Esophagus (tissue), 2 donors: ENCODE measurements at regions not wholly inside any gene's neighbourhood (a gene's known extent, or its start where the extent isn't known, plus 50 kb on each side); places are given as distances from the start of the nearest gene placed in this dataset.

Experiments used
- H3K27ac ChIP-seq, 2 donors: one replicate each; pipeline ENCODE4 v1.5.1; 2013; ENCODE audit warnings: low read depth in 2 of 2, mild to moderate bottlenecking in 2 of 2, inconsistent platforms in 1 of 2, low read length in 1 of 2, moderate library complexity in 1 of 2
- H3K27me3 ChIP-seq, 2 donors: one replicate each; pipeline ENCODE4 v1.6.1; 2013; ENCODE audit warnings: low read length in 2 of 2, control low read depth in 1 of 2, mild to moderate bottlenecking in 1 of 2; ENCODE audit not compliant: insufficient read depth in 2 of 2, control insufficient read depth in 1 of 2
- H3K36me3 ChIP-seq, 2 donors: one replicate each; pipeline ENCODE4 v1.6.1; 2013; ENCODE audit warnings: low read length in 1 of 2; ENCODE audit not compliant: control insufficient read depth in 2 of 2, insufficient read depth in 2 of 2
- H3K4me1 ChIP-seq, 2 donors: one replicate each; pipeline ENCODE4 v1.6.1; 2013; ENCODE audit warnings: low read length in 1 of 2; ENCODE audit not compliant: control insufficient read depth in 2 of 2, insufficient read depth in 2 of 2
- H3K4me3 ChIP-seq, 2 donors: one replicate each; pipeline ENCODE4 v1.5.1; 2013; ENCODE audit warnings: low read length in 2 of 2, mild to moderate bottlenecking in 2 of 2, low read depth in 1 of 2, moderate library complexity in 1 of 2
- H3K9me3 ChIP-seq, 2 donors: one replicate each; pipeline ENCODE4 v1.6.1; 2013; ENCODE audit warnings: mild to moderate bottlenecking in 2 of 2, low read depth in 1 of 2, low read length in 1 of 2, moderate library complexity in 1 of 2; ENCODE audit not compliant: control insufficient read depth in 2 of 2, insufficient read depth in 1 of 2
- WGBS, 2 donors: extraction: QIAGEN DNeasy Blood & Tissue Kit; methylation state at CpG; one replicate each; pipeline ENCODE4 v1.1.7; 2013; 5-methylcytosine and 5-hydroxymethylcytosine counted together
- donor health status: healthy with polysubstance abuse.
- donor health status: Bipolar disorder and iron deficiency.

DNA sequence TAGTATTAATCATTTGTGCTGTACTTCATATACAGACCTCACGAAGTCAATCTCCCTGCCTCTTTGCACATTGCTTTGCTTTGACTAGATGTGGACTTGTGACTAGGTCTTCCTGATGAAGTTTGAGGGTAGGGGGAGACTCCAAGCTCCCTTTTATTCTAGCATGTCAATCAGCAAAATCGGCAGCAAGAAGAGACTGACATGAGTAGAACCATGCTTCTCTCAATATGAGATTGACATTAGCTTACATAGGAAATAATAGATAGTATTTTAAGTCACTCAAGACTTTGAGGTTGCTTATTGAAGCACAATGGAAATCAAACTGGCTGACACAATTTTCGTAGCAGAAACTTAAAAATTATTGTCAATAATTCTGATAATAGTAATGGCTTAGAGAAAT, 866.4 kb upstream of the ADAMTS5 start:
- H3K36me3 ChIP-seq = no peaks in the 10 kb centered on the region

DNA sequence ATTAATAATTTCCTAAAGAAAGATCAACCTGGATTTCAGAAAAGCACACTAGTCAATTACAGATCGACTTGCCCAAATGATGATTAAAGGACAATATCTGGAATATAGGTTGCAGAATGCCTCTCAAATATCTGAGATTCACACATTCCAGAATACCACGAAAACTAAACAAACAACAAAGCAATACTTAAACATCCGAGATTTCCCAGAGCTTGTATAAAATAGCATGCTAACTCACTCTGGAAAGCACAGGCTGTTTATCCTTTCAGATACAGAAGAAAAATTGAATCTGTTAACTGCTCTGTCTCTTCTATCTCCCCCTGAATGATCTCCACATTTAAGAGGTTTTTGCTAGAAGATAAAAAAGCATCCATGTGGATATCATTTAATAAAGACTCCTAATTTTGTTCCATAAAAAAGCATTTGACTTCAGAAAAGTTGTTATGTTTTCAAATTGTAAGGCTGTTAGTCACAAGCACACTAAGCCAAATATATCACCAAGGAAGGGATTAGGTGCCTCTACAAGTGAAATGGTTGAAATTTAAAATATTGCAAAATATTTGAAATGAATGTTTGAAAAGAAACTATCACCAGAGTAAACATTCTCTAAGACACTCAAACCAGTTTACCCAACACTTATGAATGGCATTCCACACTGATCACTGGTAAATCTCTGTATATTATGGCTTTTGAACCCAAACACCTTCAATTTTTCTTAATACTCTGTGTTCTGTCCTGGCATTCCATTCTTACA, 865.1 kb upstream of the ADAMTS5 start:
- no peak overlapping the region for H3K27ac ChIP-seq
- WGBS, 2 donors = 45 to 46% methylated on average over 3 of the region's 3 CpGs

More for the DNA sequence above, 866.4 kb upstream of the ADAMTS5 start:
- H3K4me1 ChIP-seq = no peaks in the 10 kb centered on the region
- no peaks in the 10 kb centered on the region for H3K9me3 ChIP-seq
- H3K27ac ChIP-seq = no peak overlapping the region
- WGBS, 2 donors = 59 to 64% methylated on average over 3 of the region's 3 CpGs
- H3K4me3 ChIP-seq = no peak overlapping the region
- H3K27me3 ChIP-seq = no peaks in the 10 kb centered on the region

GRCh38 chr21:27831177-27831576, 864.3 kb upstream of the ADAMTS5 start:
- 25 to 28% methylated on average over 1 of the region's 1 CpG for WGBS, 2 donors

More for the DNA sequence above, 865.1 kb upstream of the ADAMTS5 start:
- no peaks in the 10 kb centered on the region for H3K9me3 ChIP-seq
- H3K36me3 ChIP-seq = no peaks in the 10 kb centered on the region
- H3K4me3 ChIP-seq = no peak overlapping the region
- H3K4me1 ChIP-seq = no peaks in the 10 kb centered on the region
- H3K27me3 ChIP-seq = no peaks in the 10 kb centered on the region

DNA sequence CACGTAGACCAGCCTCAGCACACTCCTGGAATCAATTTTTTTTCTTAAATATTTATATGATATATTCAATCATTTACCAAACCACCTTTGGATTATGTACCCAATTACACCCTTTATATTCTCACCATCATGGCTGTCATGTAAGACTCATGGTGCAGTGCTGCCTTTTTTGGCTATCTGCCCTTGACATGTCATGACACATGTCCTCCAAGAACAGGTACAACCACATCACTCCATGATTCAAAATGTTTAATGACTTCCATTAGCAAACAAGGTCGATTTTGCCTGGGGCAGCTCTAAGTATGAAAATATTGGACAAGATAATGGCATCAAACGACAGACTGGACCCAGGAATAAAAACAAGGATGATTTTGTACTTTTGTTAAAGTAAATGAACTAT, 861.1 kb upstream of the ADAMTS5 start:
- H3K36me3 ChIP-seq = no peaks in the 10 kb centered on the region
- H3K4me3 ChIP-seq = no peak overlapping the region
- no peaks in the 10 kb centered on the region for H3K27me3 ChIP-seq
- no peaks in the 10 kb centered on the region for H3K9me3 ChIP-seq
- no peak overlapping the region for H3K27ac ChIP-seq
- 51 to 57% methylated on average over 3 of the region's 3 CpGs for WGBS, 2 donors
- H3K4me1 ChIP-seq = no peaks in the 10 kb centered on the region

More at GRCh38 chr21:27831177-27831576, 864.3 kb upstream of the ADAMTS5 start:
- H3K27ac ChIP-seq = no peak overlapping the region
- no peaks in the 10 kb centered on the region for H3K4me1 ChIP-seq
- H3K27me3 ChIP-seq = no peaks in the 10 kb centered on the region
- H3K36me3 ChIP-seq = no peaks in the 10 kb centered on the region
- H3K9me3 ChIP-seq = no peaks in the 10 kb centered on the region
- no peak overlapping the region for H3K4me3 ChIP-seq

- no peaks in the 10 kb centered on the region for H3K9me3 ChIP-seq
- WGBS, 2 donors = 80 to 86% methylated on average over 5 of the region's 5 CpGs
- H3K36me3 ChIP-seq = no peaks in the 10 kb centered on the region
- H3K4me1 ChIP-seq = no peaks in the 10 kb centered on the region
- no peak overlapping the region for H3K27ac ChIP-seq
- H3K4me3 ChIP-seq = no peak overlapping the region
- no peaks in the 10 kb centered on the region for H3K27me3 ChIP-seq
Measured at GRCh38 chr21:27825035-27825434, 858.1 kb upstream of the ADAMTS5 start.

GRCh38 chr21:27823652-27824201, 856.8 kb upstream of the ADAMTS5 start:
- Histone ChIP-seq H3K9me3 (no peaks in the 10 kb centered on the region), H3K4me1 (no peaks in the 10 kb centered on the region), H3K27ac (no peak overlapping the region), H3K36me3 (no peaks in the 10 kb centered on the region), H3K4me3 (no peak overlapping the region), H3K27me3 (no peaks in the 10 kb centered on the region)
- 74 to 78% methylated on average over 8 of the region's 8 CpGs for WGBS, 2 donors

DNA sequence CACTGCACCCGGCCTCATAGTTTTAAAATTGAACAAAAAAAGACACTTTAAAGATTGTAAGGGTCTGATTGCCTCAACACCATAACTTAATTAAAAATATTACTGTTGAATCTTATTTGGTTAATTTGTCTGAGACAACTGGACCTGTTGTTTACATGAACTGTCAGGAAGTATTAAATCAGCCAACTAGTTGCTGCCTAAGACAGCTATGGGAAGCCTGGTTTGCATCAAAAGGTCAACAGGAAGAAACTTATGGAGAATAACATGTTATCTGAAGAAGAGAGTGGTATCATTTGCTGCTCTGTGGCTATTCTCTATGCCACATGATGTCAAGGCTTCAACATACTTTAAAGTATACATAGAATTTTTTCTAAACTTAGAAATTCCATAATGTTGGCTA, 853.5 kb upstream of the ADAMTS5 start:
- H3K4me3 ChIP-seq = no peak overlapping the region
- H3K9me3 ChIP-seq = no peaks in the 10 kb centered on the region
- 64 to 73% methylated on average over 1 of the region's 1 CpG for WGBS, 2 donors
- H3K4me1 ChIP-seq = no peaks in the 10 kb centered on the region
- H3K27me3 ChIP-seq = no peaks in the 10 kb centered on the region
- H3K36me3 ChIP-seq = no peaks in the 10 kb centered on the region
- H3K27ac ChIP-seq = no peak overlapping the region

- 41 to 57% methylated on average over 3 of the region's 3 CpGs for WGBS, 2 donors
- no peak overlapping the region for H3K27ac ChIP-seq
Measured at GRCh38 chr21:27819299-27819698, 852.4 kb upstream of the ADAMTS5 start.

DNA sequence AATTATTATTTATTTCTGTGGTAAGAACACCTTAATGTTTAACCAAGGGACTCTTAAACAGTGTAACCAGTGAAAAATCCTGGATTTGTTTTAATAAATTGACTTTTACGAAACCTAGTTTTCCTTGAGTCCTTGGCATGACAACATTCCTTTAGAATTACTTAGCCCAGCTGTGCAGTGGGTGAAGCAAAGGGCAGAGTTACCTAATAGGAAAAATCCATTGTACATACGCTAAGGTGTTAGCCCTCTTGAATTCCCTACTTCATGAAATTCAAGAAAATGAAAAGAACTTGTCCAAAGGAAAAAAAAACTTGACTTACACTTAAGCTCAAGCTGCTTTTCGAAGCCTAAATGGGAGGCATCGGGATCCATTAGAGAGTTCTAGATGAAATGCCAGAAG, 852.0 kb upstream of the ADAMTS5 start:
- no peaks in the 10 kb centered on the region for H3K4me1 ChIP-seq
- H3K27me3 ChIP-seq = no peaks in the 10 kb centered on the region
- H3K4me3 ChIP-seq = no peak overlapping the region
- no peaks in the 10 kb centered on the region for H3K9me3 ChIP-seq
- 66 to 70% methylated on average over 4 of the region's 4 CpGs for WGBS, 2 donors
- H3K36me3 ChIP-seq = no peaks in the 10 kb centered on the region
- no peak overlapping the region for H3K27ac ChIP-seq

More at GRCh38 chr21:27819299-27819698, 852.4 kb upstream of the ADAMTS5 start:
- H3K9me3 ChIP-seq = no peaks in the 10 kb centered on the region
- no peaks in the 10 kb centered on the region for H3K36me3 ChIP-seq
- no peaks in the 10 kb centered on the region for H3K4me1 ChIP-seq
- H3K4me3 ChIP-seq = no peak overlapping the region
- no peaks in the 10 kb centered on the region for H3K27me3 ChIP-seq
